ENCODE measurements at regions not wholly inside any gene's neighbourhood (a gene's known extent, or its start where the extent isn't known, plus 50 kb on each side); places are given as distances from the start of the nearest gene placed in this dataset.

GRCh38 chr6:108755257-108756240 lies 92.7 kb upstream of the ARMC2 start:
- H3K4me1 Mint-ChIP-seq (ENCODE audit: unreplicated experiment): peaks cover 14% of the 10 kb centered on the region
- H3K36me3 Mint-ChIP-seq: no peaks in the 10 kb centered on the region
- no peak overlapping the region for H3K27ac Mint-ChIP-seq
- no peak for DNase-seq (ENCODE audit: extremely low spot score, unreplicated experiment)
- H3K4me3 Mint-ChIP-seq: no peak overlapping the region
- peaks cover 3% of the 10 kb centered on the region for H3K27me3 Mint-ChIP-seq
- H3K9me3 Mint-ChIP-seq: no peaks in the 10 kb centered on the region
- no peak for TF ChIP-seq CTCF (conservative IDR thresholded peaks at IDR 0.05)

GRCh38 chr6:108757357-108757756 lies 90.9 kb upstream of the ARMC2 start:
- TF ChIP-seq CTCF (conservative IDR thresholded peaks at IDR 0.05): no peak
- Mint-ChIP-seq H3K27me3 (peaks cover 7% of the 10 kb centered on the region), H3K36me3 (no peaks in the 10 kb centered on the region)

DNA sequence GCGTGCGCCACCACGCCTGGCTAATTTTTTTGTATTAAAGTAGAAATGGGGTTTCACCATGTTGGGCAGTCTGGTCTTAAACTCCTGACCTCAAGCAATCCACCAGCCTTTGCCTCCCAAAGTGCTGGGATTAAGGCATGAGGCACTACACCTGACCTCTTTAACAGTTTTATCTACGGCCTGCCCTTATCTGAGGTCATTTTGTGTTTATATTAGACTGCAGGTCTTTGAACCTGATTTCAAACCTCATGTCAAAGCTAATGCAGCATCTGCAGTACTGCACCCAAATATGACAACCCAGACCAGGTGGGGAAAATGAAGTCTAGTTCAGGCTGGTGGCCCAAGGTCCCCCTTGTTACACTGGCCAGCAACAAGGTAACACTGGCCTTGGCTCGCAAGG lies 89.3 kb upstream of the ARMC2 start:
- H3K27ac Mint-ChIP-seq: no peak overlapping the region
- H3K4me1 Mint-ChIP-seq (ENCODE audit: unreplicated experiment): peaks cover 7% of the 10 kb centered on the region
- no peaks in the 10 kb centered on the region for H3K9me3 Mint-ChIP-seq
- no peak for TF ChIP-seq CTCF (conservative IDR thresholded peaks at IDR 0.05)
- no peak for DNase-seq (ENCODE audit: extremely low spot score, unreplicated experiment)
- H3K36me3 Mint-ChIP-seq: no peaks in the 10 kb centered on the region
- no peak overlapping the region for H3K4me3 Mint-ChIP-seq
- peaks cover 12% of the 10 kb centered on the region for H3K27me3 Mint-ChIP-seq

More at GRCh38 chr6:108757357-108757756, 90.9 kb upstream of the ARMC2 start:
- no peak overlapping the region for H3K4me3 Mint-ChIP-seq
- H3K27ac Mint-ChIP-seq: no peak overlapping the region
- peaks cover 17% of the 10 kb centered on the region for H3K4me1 Mint-ChIP-seq (ENCODE audit: unreplicated experiment)
- H3K9me3 Mint-ChIP-seq: no peaks in the 10 kb centered on the region
- no peak for DNase-seq (ENCODE audit: extremely low spot score, unreplicated experiment)

DNA sequence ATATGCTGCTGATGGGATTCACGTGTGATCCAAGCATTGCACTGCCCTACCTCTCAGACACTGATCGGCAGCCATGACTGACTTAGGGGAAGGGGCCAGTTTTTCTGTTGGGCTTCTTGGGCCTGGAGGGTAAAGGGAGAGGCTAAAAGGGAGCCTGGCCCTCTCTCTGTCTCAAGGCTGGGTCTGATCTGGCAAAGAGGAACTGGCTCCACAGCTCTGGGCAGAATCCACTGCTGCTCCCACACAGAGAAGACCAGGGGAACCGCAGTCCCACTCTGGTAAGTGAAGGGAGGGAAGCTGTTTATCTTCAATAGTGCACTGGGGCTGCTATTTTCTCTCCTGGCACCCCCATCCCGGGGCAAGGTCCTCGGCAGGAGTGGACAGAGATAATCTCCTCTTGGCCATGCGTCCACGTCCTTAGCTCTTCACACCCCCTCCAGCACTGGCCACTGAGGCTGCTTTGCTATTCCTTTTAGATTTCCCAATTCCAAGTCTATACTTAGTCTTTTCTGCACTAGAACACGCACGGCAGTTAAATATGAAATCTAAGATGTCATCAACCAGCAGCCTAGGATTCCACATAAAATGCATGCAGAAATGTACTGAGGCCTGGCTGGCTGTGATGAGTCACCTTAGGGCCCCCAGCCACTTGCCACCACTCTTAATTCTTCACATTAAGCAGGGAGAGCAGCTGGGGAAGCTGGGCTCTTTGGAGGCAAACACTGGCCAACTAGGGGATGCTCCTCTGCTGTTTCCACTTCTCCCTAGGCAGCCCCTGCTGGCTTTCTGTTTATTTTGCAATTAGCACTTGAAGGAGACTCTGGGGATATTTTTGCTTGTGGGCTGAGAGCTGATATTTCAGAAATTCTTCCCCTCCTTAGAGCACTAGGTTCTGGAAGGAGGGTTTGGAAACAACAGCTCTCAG lies 87.8 kb upstream of the ARMC2 start:
- Mint-ChIP-seq H3K27ac (no peak overlapping the region), H3K36me3 (no peaks in the 10 kb centered on the region), H3K4me3 (no peak overlapping the region), H3K9me3 (no peaks in the 10 kb centered on the region), H3K27me3 (peaks cover 9% of the 10 kb centered on the region), H3K4me1 (ENCODE audit: unreplicated experiment) (peaks cover 7% of the 10 kb centered on the region)
- DNase-seq (ENCODE audit: extremely low spot score, unreplicated experiment): no peak
- no peak for TF ChIP-seq CTCF (conservative IDR thresholded peaks at IDR 0.05)

GRCh38 chr6:108762394-108762793 lies 85.8 kb upstream of the ARMC2 start:
- no peak for DNase-seq (ENCODE audit: extremely low spot score, unreplicated experiment)
- H3K4me1 Mint-ChIP-seq (ENCODE audit: unreplicated experiment): peaks cover 7% of the 10 kb centered on the region
- peaks cover 5% of the 10 kb centered on the region for H3K9me3 Mint-ChIP-seq
- TF ChIP-seq CTCF (conservative IDR thresholded peaks at IDR 0.05): no peak
- H3K36me3 Mint-ChIP-seq: peaks cover 4% of the 10 kb centered on the region
- H3K4me3 Mint-ChIP-seq: no peak overlapping the region
- peaks cover 15% of the 10 kb centered on the region for H3K27me3 Mint-ChIP-seq
- no peak overlapping the region for H3K27ac Mint-ChIP-seq

Data from type B pancreatic cell (in vitro differentiated cells).